GM23338 (cell line): ENCODE measurements at regions not wholly inside any gene's neighbourhood (a gene's known extent, or its start where the extent isn't known, plus 50 kb on each side); places are given as distances from the start of the nearest gene placed in this dataset.

Experiments
- EZH2 ChIP-seq: fragments of 200-600 bp; sonication (generic); IDR thresholded peaks from one replicate; pipeline ENCODE4 v1.8.0; 2017; ENCODE audit warnings: antibody characterized with exemption, mild to moderate bottlenecking, low read depth; ENCODE audit not compliant: unreplicated experiment
- POLR2AphosphoS5 ChIP-seq: IDR thresholded peaks from 2 replicates; pipeline ENCODE4 v1.6.1; 2016; ENCODE audit warnings: antibody characterized with exemption, low read depth
- TF ChIP-seq, protein P1 (sequence below), 2 experiments: fragments of 200-600 bp in 1 of 2; sonication (generic) in 1 of 2; conservative IDR thresholded peaks; 2 replicates each; pipeline versions ENCODE4 v1.5.1 to v1.6.1; 2016 to 2017; ENCODE audit warnings: antibody characterized with exemption in 2 of 2, low read depth in 2 of 2, mild to moderate bottlenecking in 2 of 2, moderate library complexity in 1 of 2
- TF ChIP-seq, protein P2 (sequence below): IDR thresholded peaks from one replicate; pipeline ENCODE4 v1.6.1; 2018; ENCODE audit warnings: antibody characterized with exemption; ENCODE audit not compliant: unreplicated experiment

DNA sequence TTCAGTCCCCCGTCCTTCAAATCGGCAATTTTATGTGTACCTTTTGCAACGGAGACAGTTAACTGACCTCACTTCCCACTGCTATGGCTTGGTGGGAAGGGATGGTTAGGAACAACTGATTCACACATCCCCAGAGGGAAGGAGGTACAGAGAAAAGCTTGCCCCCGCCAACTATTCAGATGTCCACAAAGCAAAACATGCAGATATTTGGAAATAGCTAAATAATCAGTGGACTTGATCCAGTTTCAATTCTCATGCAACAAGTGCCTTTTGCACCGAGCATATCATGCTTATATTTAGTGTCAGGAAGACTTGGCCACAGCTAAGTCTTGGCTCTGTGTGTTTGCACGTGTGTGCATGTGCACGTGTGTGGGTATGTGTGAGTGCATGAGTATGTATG, 144.6 kb downstream of the SNX19 start:
- TF ChIP-seq, protein P1, sequence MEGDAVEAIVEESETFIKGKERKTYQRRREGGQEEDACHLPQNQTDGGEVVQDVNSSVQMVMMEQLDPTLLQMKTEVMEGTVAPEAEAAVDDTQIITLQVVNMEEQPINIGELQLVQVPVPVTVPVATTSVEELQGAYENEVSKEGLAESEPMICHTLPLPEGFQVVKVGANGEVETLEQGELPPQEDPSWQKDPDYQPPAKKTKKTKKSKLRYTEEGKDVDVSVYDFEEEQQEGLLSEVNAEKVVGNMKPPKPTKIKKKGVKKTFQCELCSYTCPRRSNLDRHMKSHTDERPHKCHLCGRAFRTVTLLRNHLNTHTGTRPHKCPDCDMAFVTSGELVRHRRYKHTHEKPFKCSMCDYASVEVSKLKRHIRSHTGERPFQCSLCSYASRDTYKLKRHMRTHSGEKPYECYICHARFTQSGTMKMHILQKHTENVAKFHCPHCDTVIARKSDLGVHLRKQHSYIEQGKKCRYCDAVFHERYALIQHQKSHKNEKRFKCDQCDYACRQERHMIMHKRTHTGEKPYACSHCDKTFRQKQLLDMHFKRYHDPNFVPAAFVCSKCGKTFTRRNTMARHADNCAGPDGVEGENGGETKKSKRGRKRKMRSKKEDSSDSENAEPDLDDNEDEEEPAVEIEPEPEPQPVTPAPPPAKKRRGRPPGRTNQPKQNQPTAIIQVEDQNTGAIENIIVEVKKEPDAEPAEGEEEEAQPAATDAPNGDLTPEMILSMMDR (conservative IDR thresholded peaks at IDR 0.05; ENCODE audit: low read depth in 2 of 2): no peak
- TF ChIP-seq POLR2AphosphoS5: no peak
- no peak for TF ChIP-seq EZH2
- TF ChIP-seq, protein P2, sequence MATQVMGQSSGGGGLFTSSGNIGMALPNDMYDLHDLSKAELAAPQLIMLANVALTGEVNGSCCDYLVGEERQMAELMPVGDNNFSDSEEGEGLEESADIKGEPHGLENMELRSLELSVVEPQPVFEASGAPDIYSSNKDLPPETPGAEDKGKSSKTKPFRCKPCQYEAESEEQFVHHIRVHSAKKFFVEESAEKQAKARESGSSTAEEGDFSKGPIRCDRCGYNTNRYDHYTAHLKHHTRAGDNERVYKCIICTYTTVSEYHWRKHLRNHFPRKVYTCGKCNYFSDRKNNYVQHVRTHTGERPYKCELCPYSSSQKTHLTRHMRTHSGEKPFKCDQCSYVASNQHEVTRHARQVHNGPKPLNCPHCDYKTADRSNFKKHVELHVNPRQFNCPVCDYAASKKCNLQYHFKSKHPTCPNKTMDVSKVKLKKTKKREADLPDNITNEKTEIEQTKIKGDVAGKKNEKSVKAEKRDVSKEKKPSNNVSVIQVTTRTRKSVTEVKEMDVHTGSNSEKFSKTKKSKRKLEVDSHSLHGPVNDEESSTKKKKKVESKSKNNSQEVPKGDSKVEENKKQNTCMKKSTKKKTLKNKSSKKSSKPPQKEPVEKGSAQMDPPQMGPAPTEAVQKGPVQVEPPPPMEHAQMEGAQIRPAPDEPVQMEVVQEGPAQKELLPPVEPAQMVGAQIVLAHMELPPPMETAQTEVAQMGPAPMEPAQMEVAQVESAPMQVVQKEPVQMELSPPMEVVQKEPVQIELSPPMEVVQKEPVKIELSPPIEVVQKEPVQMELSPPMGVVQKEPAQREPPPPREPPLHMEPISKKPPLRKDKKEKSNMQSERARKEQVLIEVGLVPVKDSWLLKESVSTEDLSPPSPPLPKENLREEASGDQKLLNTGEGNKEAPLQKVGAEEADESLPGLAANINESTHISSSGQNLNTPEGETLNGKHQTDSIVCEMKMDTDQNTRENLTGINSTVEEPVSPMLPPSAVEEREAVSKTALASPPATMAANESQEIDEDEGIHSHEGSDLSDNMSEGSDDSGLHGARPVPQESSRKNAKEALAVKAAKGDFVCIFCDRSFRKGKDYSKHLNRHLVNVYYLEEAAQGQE: no peak
